ENCODE measurements at regions not wholly inside any gene's neighbourhood (a gene's known extent, or its start where the extent isn't known, plus 50 kb on each side); places are given as distances from the start of the nearest gene placed in this dataset.

- no peaks in the 10 kb centered on the region for H3K9me2 ChIP-seq (replicated peaks; ENCODE audit: insufficient read depth, low read length)
- no peak overlapping the region for H3K4me2 ChIP-seq (ENCODE audit: low read depth, low read length, poor library complexity, severe bottlenecking)
- no peaks in the 10 kb centered on the region for H3K9me3 ChIP-seq (ENCODE audit: insufficient read depth, low read length)
- no peaks in the 10 kb centered on the region for H3K79me2 ChIP-seq (ENCODE audit: insufficient read depth, low read length)
- H3K4me3 ChIP-seq (ENCODE audit: insufficient read depth, low read length, poor library complexity, severe bottlenecking), result no peak overlapping the region
- no peak overlapping the region for H3K9ac ChIP-seq (ENCODE audit: low read length)
- H3K27ac ChIP-seq (ENCODE audit: low read depth, low read length), result no peak overlapping the region
- TF ChIP-seq EZH2phosphoT487 (conservative IDR thresholded peaks at IDR 0.05; ENCODE audit: low read length) (no peak), CTCF (IDR thresholded peaks at IDR 0.05; ENCODE audit: insufficient read depth, low read length, poor library complexity, severe bottlenecking) (no peak)
- H3F3A ChIP-seq (ENCODE audit: insufficient read depth), result no peaks in the 10 kb centered on the region
- no peak overlapping the region for H2AFZ ChIP-seq (ENCODE audit: low read depth, low read length, severe bottlenecking)
- no peaks in the 10 kb centered on the region for H4K20me1 ChIP-seq (ENCODE audit: low read depth, low read length)
- no peaks in the 10 kb centered on the region for H3K36me3 ChIP-seq (ENCODE audit: low read length)
- H3K27me3 ChIP-seq (ENCODE audit: low read length), result no peaks in the 10 kb centered on the region
These were observed 519.2 kb downstream of the RASEF start for GRCh38 chr9:82543726-82544125.

- H3K36me3 ChIP-seq (ENCODE audit: low read length), result no peaks in the 10 kb centered on the region
- no peak overlapping the region for H3K4me2 ChIP-seq (ENCODE audit: low read depth, low read length, poor library complexity, severe bottlenecking)
- no peaks in the 10 kb centered on the region for H4K20me1 ChIP-seq (ENCODE audit: low read depth, low read length)
- no peak overlapping the region for H3K4me3 ChIP-seq (ENCODE audit: insufficient read depth, low read length, poor library complexity, severe bottlenecking)
- no peak overlapping the region for H3K27ac ChIP-seq (ENCODE audit: low read depth, low read length)
- TF ChIP-seq EZH2phosphoT487 (conservative IDR thresholded peaks at IDR 0.05; ENCODE audit: low read length), result no peak
- TF ChIP-seq CTCF (IDR thresholded peaks at IDR 0.05; ENCODE audit: insufficient read depth, low read length, poor library complexity, severe bottlenecking), result no peak
- no peaks in the 10 kb centered on the region for H3F3A ChIP-seq (ENCODE audit: insufficient read depth)
- H2AFZ ChIP-seq (ENCODE audit: low read depth, low read length, severe bottlenecking), result no peak overlapping the region
- no peaks in the 10 kb centered on the region for H3K9me3 ChIP-seq (ENCODE audit: insufficient read depth, low read length)
- no peaks in the 10 kb centered on the region for H3K27me3 ChIP-seq (ENCODE audit: low read length)
- H3K9me2 ChIP-seq (replicated peaks; ENCODE audit: insufficient read depth, low read length), result no peaks in the 10 kb centered on the region
- no peak overlapping the region for H3K9ac ChIP-seq (ENCODE audit: low read length)
- H3K79me2 ChIP-seq (ENCODE audit: insufficient read depth, low read length), result no peaks in the 10 kb centered on the region
These were observed 516.8 kb downstream of the RASEF start for GRCh38 chr9:82546136-82546535.

GRCh38 chr9:82547995-82548394, 514.9 kb downstream of the RASEF start:
- Histone ChIP-seq H3K9ac (ENCODE audit: low read length) (no peak overlapping the region), H3K27ac (ENCODE audit: low read depth, low read length) (no peak overlapping the region)
- TF ChIP-seq CTCF (IDR thresholded peaks at IDR 0.05; ENCODE audit: insufficient read depth, low read length, poor library complexity, severe bottlenecking) (no peak), EZH2phosphoT487 (conservative IDR thresholded peaks at IDR 0.05; ENCODE audit: low read length) (no peak)

More at GRCh38 chr9:82547995-82548394, 514.9 kb downstream of the RASEF start:
- Histone ChIP-seq H3K4me3 (ENCODE audit: insufficient read depth, low read length, poor library complexity, severe bottlenecking) (no peak overlapping the region), H3K27me3 (ENCODE audit: low read length) (no peaks in the 10 kb centered on the region), H3K36me3 (ENCODE audit: low read length) (no peaks in the 10 kb centered on the region), H3K9me2 (replicated peaks; ENCODE audit: insufficient read depth, low read length) (no peaks in the 10 kb centered on the region), H3K9me3 (ENCODE audit: insufficient read depth, low read length) (no peaks in the 10 kb centered on the region), H3F3A (ENCODE audit: insufficient read depth) (no peaks in the 10 kb centered on the region), H3K79me2 (ENCODE audit: insufficient read depth, low read length) (no peaks in the 10 kb centered on the region), H2AFZ (ENCODE audit: low read depth, low read length, severe bottlenecking) (no peak overlapping the region), H3K4me2 (ENCODE audit: low read depth, low read length, poor library complexity, severe bottlenecking) (no peak overlapping the region), H4K20me1 (ENCODE audit: low read depth, low read length) (no peaks in the 10 kb centered on the region)
